ENCODE measurements at regions not wholly inside any gene's neighbourhood (a gene's known extent, or its start where the extent isn't known, plus 50 kb on each side); places are given as distances from the start of the nearest gene placed in this dataset.
"Not testable (repeated sequence)": the region's sequence is repeated elsewhere in the genome, so short reads cannot be mapped to it uniquely, and the experiment has no call there.

DNA sequence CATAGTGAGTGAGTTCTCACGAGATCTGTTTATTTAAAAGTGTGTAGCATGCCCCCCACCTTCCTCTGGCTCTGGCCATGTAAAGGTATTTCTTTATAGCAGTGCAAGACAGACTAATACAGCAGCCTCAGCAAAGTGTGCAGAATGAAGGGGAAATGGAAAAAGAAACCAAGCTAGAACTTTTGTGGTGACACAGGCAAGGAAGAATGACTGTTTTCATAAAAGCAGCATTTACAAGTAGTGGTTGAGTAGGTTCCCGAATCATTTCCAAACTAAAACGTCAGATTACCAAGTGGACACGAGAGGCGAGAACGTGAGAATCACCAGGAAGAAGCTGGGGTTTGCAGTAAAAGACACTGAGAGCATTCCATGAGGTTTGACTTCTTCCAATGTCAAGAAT lies 100.2 kb upstream of the AKAP13 start:
- H3K36me3 ChIP-seq, result no peaks in the 10 kb centered on the region
- H3K27ac ChIP-seq, result no peak overlapping the region
- no peaks in the 10 kb centered on the region for H3K27me3 ChIP-seq
- no peaks in the 10 kb centered on the region for H3K4me1 ChIP-seq (ENCODE audit: insufficient read depth)
- TF ChIP-seq, protein P1, sequence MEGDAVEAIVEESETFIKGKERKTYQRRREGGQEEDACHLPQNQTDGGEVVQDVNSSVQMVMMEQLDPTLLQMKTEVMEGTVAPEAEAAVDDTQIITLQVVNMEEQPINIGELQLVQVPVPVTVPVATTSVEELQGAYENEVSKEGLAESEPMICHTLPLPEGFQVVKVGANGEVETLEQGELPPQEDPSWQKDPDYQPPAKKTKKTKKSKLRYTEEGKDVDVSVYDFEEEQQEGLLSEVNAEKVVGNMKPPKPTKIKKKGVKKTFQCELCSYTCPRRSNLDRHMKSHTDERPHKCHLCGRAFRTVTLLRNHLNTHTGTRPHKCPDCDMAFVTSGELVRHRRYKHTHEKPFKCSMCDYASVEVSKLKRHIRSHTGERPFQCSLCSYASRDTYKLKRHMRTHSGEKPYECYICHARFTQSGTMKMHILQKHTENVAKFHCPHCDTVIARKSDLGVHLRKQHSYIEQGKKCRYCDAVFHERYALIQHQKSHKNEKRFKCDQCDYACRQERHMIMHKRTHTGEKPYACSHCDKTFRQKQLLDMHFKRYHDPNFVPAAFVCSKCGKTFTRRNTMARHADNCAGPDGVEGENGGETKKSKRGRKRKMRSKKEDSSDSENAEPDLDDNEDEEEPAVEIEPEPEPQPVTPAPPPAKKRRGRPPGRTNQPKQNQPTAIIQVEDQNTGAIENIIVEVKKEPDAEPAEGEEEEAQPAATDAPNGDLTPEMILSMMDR (IDR thresholded peaks at IDR 0.05), result no peak
- no peak for TF ChIP-seq POLR2A (IDR thresholded peaks at IDR 0.05)
- TF ChIP-seq EP300 (IDR thresholded peaks at IDR 0.05), result no peak
- no peak overlapping the region for H3K4me3 ChIP-seq
- intact Hi-C loops (cut with DNase I), result no loop called here
- DNase-seq, result no peak
- H3K9me3 ChIP-seq, result no peaks in the 10 kb centered on the region
- WGBS, 3 donors, result 88 to 90% (median 90%) methylated on average over 6 of the region's 6 CpGs

DNA sequence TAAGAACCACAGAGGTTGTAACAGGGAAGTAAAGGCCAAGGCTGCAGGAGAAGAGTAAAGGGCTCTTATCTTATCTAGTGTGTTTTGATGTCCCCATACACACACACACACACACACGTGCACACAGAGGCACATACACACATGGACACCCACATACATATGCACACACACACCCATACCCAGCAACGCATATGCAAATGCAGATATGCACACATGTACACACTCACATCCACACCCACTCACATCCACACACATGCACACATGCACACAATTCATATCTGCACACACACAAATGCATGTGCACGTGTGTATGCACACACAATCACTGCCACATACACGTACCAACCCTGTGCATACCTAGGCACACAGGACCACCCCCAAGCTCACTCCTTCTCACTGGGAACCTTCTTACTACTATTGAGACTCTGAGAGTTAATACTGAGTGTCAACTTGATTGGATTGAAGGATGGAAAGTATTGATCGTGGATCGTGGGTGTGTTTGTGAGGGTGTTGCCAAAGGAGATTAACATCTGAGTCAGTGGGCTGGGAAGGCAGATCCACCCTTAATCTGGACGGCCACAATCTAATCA lies 99.0 kb upstream of the AKAP13 start:
- DNase-seq, result no peak
- no peaks in the 10 kb centered on the region for H3K9me3 ChIP-seq
- TF ChIP-seq POLR2A (IDR thresholded peaks at IDR 0.05), result no peak
- TF ChIP-seq EP300 (IDR thresholded peaks at IDR 0.05), result no peak
- TF ChIP-seq, protein P1 (IDR thresholded peaks at IDR 0.05), result no peak
- WGBS, 3 donors, result 78 to 82% (median 79%) methylated on average over 7 of the region's 7 CpGs
- no peak overlapping the region for H3K27ac ChIP-seq
- no peaks in the 10 kb centered on the region for H3K36me3 ChIP-seq
- intact Hi-C loops (cut with DNase I), result no loop called here
- no peaks in the 10 kb centered on the region for H3K4me1 ChIP-seq (ENCODE audit: insufficient read depth)
- no peak overlapping the region for H3K4me3 ChIP-seq
- H3K27me3 ChIP-seq, result no peaks in the 10 kb centered on the region

DNA sequence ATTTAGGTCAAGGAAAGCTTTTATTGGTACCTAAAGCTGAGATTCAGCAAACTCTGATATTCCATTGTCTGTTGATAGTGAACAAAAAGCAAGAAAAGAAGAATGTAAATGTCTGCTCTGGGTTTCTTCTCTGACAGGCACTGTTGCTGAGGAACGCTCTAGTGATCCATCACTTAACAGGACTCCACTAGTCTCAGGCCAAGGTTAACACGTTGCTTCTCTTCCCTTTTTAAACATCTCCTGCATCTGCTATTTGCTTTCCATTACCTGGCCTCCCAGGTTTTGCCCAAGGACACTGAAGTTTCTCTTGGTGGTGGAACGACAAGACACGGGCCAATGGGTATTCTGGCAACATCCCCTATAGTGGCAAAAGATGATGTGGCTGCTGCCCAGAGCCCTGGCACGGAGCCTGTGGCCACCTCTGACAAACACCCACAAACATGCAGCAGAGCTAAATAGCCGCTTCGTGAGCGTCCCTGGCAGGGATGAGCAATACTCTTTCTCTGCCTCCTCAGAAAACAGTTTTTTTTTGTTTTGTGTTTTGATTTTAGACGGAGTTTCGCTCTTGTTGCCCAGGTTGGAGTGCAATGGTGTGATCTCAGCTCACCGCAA lies 97.8 kb upstream of the AKAP13 start:
- H3K9me3 ChIP-seq, result no peaks in the 10 kb centered on the region
- intact Hi-C loops (cut with DNase I), result no loop called here
- H3K4me3 ChIP-seq, result no peak overlapping the region
- H3K4me1 ChIP-seq (ENCODE audit: insufficient read depth), result no peaks in the 10 kb centered on the region
- no peaks in the 10 kb centered on the region for H3K27me3 ChIP-seq
- no peak overlapping the region for H3K27ac ChIP-seq
- no peak for DNase-seq
- 42 to 80% (median 61%) methylated on average over 11 of the region's 11 CpGs for WGBS, 3 donors
- no peaks in the 10 kb centered on the region for H3K36me3 ChIP-seq
- no peak for TF ChIP-seq POLR2A (IDR thresholded peaks at IDR 0.05)

DNA sequence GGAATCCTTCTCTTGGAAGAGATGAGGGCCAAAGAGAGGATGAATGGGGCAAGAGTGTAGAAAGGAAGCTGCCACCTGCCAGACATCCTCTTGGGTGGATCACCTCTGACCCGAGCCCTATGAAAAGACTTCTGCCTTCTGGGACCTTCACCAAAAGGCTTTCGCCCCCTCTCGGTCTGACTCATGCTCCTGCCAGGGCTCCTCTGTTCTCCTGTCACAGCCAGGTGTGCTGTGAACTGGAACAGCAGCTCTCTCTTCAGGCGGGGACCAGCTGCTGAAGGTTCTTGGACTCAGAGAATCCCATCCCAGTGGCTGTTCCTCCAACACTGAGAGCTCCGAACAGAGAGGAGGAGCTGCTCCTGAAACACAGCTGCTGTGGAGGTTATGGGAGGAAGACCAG lies 96.6 kb upstream of the AKAP13 start:
- intact Hi-C loops (cut with DNase I); H3K9me3 ChIP-seq; H3K27ac ChIP-seq; H3K27me3 ChIP-seq; H3K4me3 ChIP-seq; H3K36me3 ChIP-seq; H3K4me1 ChIP-seq (ENCODE audit: insufficient read depth); DNase-seq: not testable (repeated sequence)
- 77 to 89% (median 80%) methylated on average over 3 to 5 of the region's 5 CpGs for WGBS, 3 donors

DNA sequence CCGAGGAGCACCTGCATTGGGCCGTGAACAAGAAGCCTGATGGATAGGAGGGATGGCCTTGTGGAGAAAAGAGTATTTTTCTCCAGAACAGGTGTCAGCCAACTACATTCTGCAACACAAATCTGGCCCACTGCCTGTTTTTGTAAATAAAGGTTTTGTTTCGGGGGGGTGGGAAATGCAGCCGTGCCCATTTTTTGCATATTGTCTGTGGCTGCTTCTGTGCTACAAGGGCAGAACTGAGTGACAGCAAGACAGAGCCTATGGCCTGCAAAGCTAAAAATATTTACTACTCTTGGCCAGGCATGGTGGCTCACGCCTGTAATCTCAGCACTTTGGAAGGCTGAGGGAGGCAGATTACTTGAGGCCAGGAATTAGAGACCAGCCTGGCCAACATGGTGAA lies 95.9 kb upstream of the AKAP13 start:
- 87 to 94% (median 89%) methylated on average over 5 of the region's 5 CpGs for WGBS, 3 donors
- Histone ChIP-seq H3K4me3 (no peak overlapping the region), H3K9me3 (no peaks in the 10 kb centered on the region), H3K27ac (no peak overlapping the region), H3K4me1 (ENCODE audit: insufficient read depth) (no peaks in the 10 kb centered on the region), H3K27me3 (no peaks in the 10 kb centered on the region), H3K36me3 (no peaks in the 10 kb centered on the region)
- intact Hi-C loops (cut with DNase I), result no loop called here
- DNase-seq, result no peak
- TF ChIP-seq POLR2A (IDR thresholded peaks at IDR 0.05) (no peak), EP300 (IDR thresholded peaks at IDR 0.05) (no peak)
- TF ChIP-seq, protein P1 (IDR thresholded peaks at IDR 0.05), result no peak
